Astrocyte (in vitro differentiated cells and primary cell): ENCODE measurements at regions not wholly inside any gene's neighbourhood (a gene's known extent, or its start where the extent isn't known, plus 50 kb on each side); places are given as distances from the start of the nearest gene placed in this dataset.

Experiments
- CTCF ChIP-seq: IDR thresholded peaks from 2 replicates; pipeline ENCODE4 v1.5.1; 2011; ENCODE audit warnings: low read depth, mild to moderate bottlenecking, inconsistent platforms, low read length, moderate library complexity; ENCODE audit not compliant: insufficient read depth
- EZH2 ChIP-seq: IDR thresholded peaks from 2 replicates; pipeline ENCODE4 v1.6.1; 2012; ENCODE audit warnings: mild to moderate bottlenecking, low read length, inconsistent platforms; ENCODE audit not compliant: insufficient read depth

- no peak for TF ChIP-seq CTCF
- no peak for TF ChIP-seq EZH2
Observed at GRCh38 chr5:117327511-117327910, 752.9 kb upstream of the SEMA6A start.
